Activated CD4-positive, alpha-beta memory T cell treated with anti-CD3 and anti-CD28 coated beads for 36 hours (primary cell): ENCODE measurements at regions not wholly inside any gene's neighbourhood (a gene's known extent, or its start where the extent isn't known, plus 50 kb on each side); places are given as distances from the start of the nearest gene placed in this dataset.

Experiments used
- CTCF ChIA-PET: fragments of 350-600 bp; sonication (Branson Sonifier 250); formaldehyde crosslinking; loops from one replicate; lab custom pipeline; 2021; ENCODE audit warnings: antibody characterized with exemption, inconsistent platforms; lab: Charles Lee
- POLR2A ChIA-PET: fragments of 350-600 bp; sonication (Branson Sonifier 250); formaldehyde crosslinking; loops from one replicate; lab custom pipeline; 2021; ENCODE audit warnings: antibody characterized with exemption; lab: Charles Lee
- DNase-seq: peaks from one replicate; pipeline ENCODE4 v3.0.0-alpha.2; 2020
- H3K27ac Mint-ChIP-seq: one replicate; pipeline ENCODE4 v1.8.0; 2021; ENCODE audit warnings: mixed read lengths
- H3K27me3 Mint-ChIP-seq: one replicate; pipeline ENCODE4 v1.8.0; 2021; ENCODE audit warnings: mixed read lengths
- H3K36me3 Mint-ChIP-seq: one replicate; pipeline ENCODE4 v1.8.0; 2021; ENCODE audit warnings: mixed read lengths
- H3K4me1 Mint-ChIP-seq: one replicate; pipeline ENCODE4 v1.8.0; 2021; ENCODE audit warnings: low read depth, mixed read lengths
- H3K4me3 Mint-ChIP-seq: one replicate; pipeline ENCODE4 v1.8.0; 2021; ENCODE audit warnings: mild to moderate bottlenecking, mixed read lengths
- H3K9me3 Mint-ChIP-seq: one replicate; pipeline ENCODE4 v1.8.0; 2021; ENCODE audit warnings: mixed read lengths
- intact Hi-C: fragments of 100-400 bp; cut with micrococcal nuclease; formaldehyde crosslinking; loops from one replicate; pipeline ENCODE4 v1.15.1; 2023

GRCh38 chr3:115380883-115381572 lies 233.9 kb upstream of the ZBTB20 start:
- no peak overlapping the region for H3K4me3 Mint-ChIP-seq
- intact Hi-C loops = no loop called here
- no peaks in the 10 kb centered on the region for H3K9me3 Mint-ChIP-seq
- no peak overlapping the region for H3K27ac Mint-ChIP-seq
- no peaks in the 10 kb centered on the region for H3K36me3 Mint-ChIP-seq
- H3K27me3 Mint-ChIP-seq = no peaks in the 10 kb centered on the region
- no peak for DNase-seq
- POLR2A ChIA-PET = no interaction called here
- CTCF ChIA-PET = no interaction called here
- no peaks in the 10 kb centered on the region for H3K4me1 Mint-ChIP-seq

- ChIA-PET CTCF (no interaction called here), POLR2A (no interaction called here)
- no peaks in the 10 kb centered on the region for H3K36me3 Mint-ChIP-seq
- H3K4me1 Mint-ChIP-seq = no peaks in the 10 kb centered on the region
- H3K4me3 Mint-ChIP-seq = no peak overlapping the region
- H3K9me3 Mint-ChIP-seq = no peaks in the 10 kb centered on the region
- no peak overlapping the region for H3K27ac Mint-ChIP-seq
- intact Hi-C loops = no loop called here
- no peak for DNase-seq
- H3K27me3 Mint-ChIP-seq = no peaks in the 10 kb centered on the region
These were observed 234.5 kb upstream of the ZBTB20 start for GRCh38 chr3:115381573-115381912.

- Mint-ChIP-seq H3K36me3 (no peaks in the 10 kb centered on the region), H3K4me1 (no peaks in the 10 kb centered on the region), H3K4me3 (no peak overlapping the region), H3K9me3 (no peaks in the 10 kb centered on the region), H3K27me3 (no peaks in the 10 kb centered on the region), H3K27ac (no peak overlapping the region)
- ChIA-PET POLR2A (no interaction called here), CTCF (no interaction called here)
- intact Hi-C loops = no loop called here
- DNase-seq = no peak
These were observed 234.8 kb upstream of the ZBTB20 start for GRCh38 chr3:115381931-115382330.

GRCh38 chr3:115384381-115384780 lies 237.3 kb upstream of the ZBTB20 start:
- no peaks in the 10 kb centered on the region for H3K36me3 Mint-ChIP-seq
- POLR2A ChIA-PET = no interaction called here
- no peak overlapping the region for H3K27ac Mint-ChIP-seq
- no peaks in the 10 kb centered on the region for H3K4me1 Mint-ChIP-seq
- H3K27me3 Mint-ChIP-seq = no peaks in the 10 kb centered on the region
- no peaks in the 10 kb centered on the region for H3K9me3 Mint-ChIP-seq
- CTCF ChIA-PET = no interaction called here
- no peak for DNase-seq
- intact Hi-C loops = no loop called here
- H3K4me3 Mint-ChIP-seq = no peak overlapping the region

GRCh38 chr3:115385774-115386730 lies 237.3 kb upstream of the GAP43 start:
- DNase-seq = no peak
- ChIA-PET POLR2A (no interaction called here), CTCF (no interaction called here)
- Mint-ChIP-seq H3K4me1 (no peaks in the 10 kb centered on the region), H3K27ac (no peak overlapping the region), H3K9me3 (no peaks in the 10 kb centered on the region), H3K36me3 (no peaks in the 10 kb centered on the region), H3K27me3 (no peaks in the 10 kb centered on the region), H3K4me3 (no peak overlapping the region)
- intact Hi-C loops = no loop called here

GRCh38 chr3:115388166-115388565 lies 235.1 kb upstream of the GAP43 start:
- H3K27me3 Mint-ChIP-seq = no peaks in the 10 kb centered on the region
- peaks cover 5% of the 10 kb centered on the region for H3K4me1 Mint-ChIP-seq
- H3K4me3 Mint-ChIP-seq = no peak overlapping the region
- ChIA-PET CTCF (interaction anchor here (1.0 to 1.6 kb wide), 2 partner anchors 12 to 18 kb away, joined by 3 read pairs; no protein-coding TSS in a partner anchor), POLR2A (no interaction called here)
- no peak overlapping the region for H3K27ac Mint-ChIP-seq
- no peaks in the 10 kb centered on the region for H3K9me3 Mint-ChIP-seq
- intact Hi-C loops = no loop called here
- H3K36me3 Mint-ChIP-seq = no peaks in the 10 kb centered on the region
- no peak for DNase-seq

GRCh38 chr3:115388811-115389210 lies 234.5 kb upstream of the GAP43 start:
- Mint-ChIP-seq H3K27me3 (no peaks in the 10 kb centered on the region), H3K4me1 (peaks cover 5% of the 10 kb centered on the region), H3K27ac (no peak overlapping the region), H3K4me3 (no peak overlapping the region), H3K9me3 (no peaks in the 10 kb centered on the region), H3K36me3 (no peaks in the 10 kb centered on the region)
- intact Hi-C loops = no loop called here
- CTCF ChIA-PET = interaction anchor here (1.0 to 1.6 kb wide), 2 partner anchors 13 to 18 kb away, joined by 3 read pairs; no protein-coding TSS in a partner anchor
- POLR2A ChIA-PET = no interaction called here
- DNase-seq = no peak

- H3K4me3 Mint-ChIP-seq = no peak overlapping the region
- ChIA-PET POLR2A (no interaction called here), CTCF (no interaction called here)
- H3K9me3 Mint-ChIP-seq = no peaks in the 10 kb centered on the region
- peaks cover 3% of the 10 kb centered on the region for H3K4me1 Mint-ChIP-seq
- no peak for DNase-seq
- no peak overlapping the region for H3K27ac Mint-ChIP-seq
- intact Hi-C loops = no loop called here
- H3K27me3 Mint-ChIP-seq = no peaks in the 10 kb centered on the region
- H3K36me3 Mint-ChIP-seq = no peaks in the 10 kb centered on the region
These were observed 226.5 kb upstream of the GAP43 start for GRCh38 chr3:115396801-115397200.

GRCh38 chr3:115397433-115397832 lies 225.9 kb upstream of the GAP43 start:
- ChIA-PET CTCF (no interaction called here), POLR2A (no interaction called here)
- no peaks in the 10 kb centered on the region for H3K9me3 Mint-ChIP-seq
- no peak overlapping the region for H3K4me3 Mint-ChIP-seq
- intact Hi-C loops = no loop called here
- H3K36me3 Mint-ChIP-seq = no peaks in the 10 kb centered on the region
- no peak for DNase-seq
- no peak overlapping the region for H3K27ac Mint-ChIP-seq
- H3K27me3 Mint-ChIP-seq = no peaks in the 10 kb centered on the region
- no peaks in the 10 kb centered on the region for H3K4me1 Mint-ChIP-seq

GRCh38 chr3:115398506-115398905 lies 224.8 kb upstream of the GAP43 start:
- POLR2A ChIA-PET = no interaction called here
- Mint-ChIP-seq H3K27ac (no peak overlapping the region), H3K9me3 (no peaks in the 10 kb centered on the region)

GRCh38 chr3:115399750-115400149 lies 223.6 kb upstream of the GAP43 start:
- Mint-ChIP-seq H3K4me3 (no peak overlapping the region), H3K9me3 (no peaks in the 10 kb centered on the region), H3K36me3 (no peaks in the 10 kb centered on the region), H3K27ac (no peak overlapping the region), H3K4me1 (no peaks in the 10 kb centered on the region), H3K27me3 (no peaks in the 10 kb centered on the region)
- ChIA-PET CTCF (no interaction called here), POLR2A (no interaction called here)
- DNase-seq = no peak
- intact Hi-C loops = no loop called here

More at GRCh38 chr3:115398506-115398905, 224.8 kb upstream of the GAP43 start:
- H3K4me1 Mint-ChIP-seq = no peaks in the 10 kb centered on the region
- no peak overlapping the region for H3K4me3 Mint-ChIP-seq
- intact Hi-C loops = no loop called here
- no peak for DNase-seq
- no peaks in the 10 kb centered on the region for H3K36me3 Mint-ChIP-seq
- CTCF ChIA-PET = no interaction called here
- no peaks in the 10 kb centered on the region for H3K27me3 Mint-ChIP-seq

- intact Hi-C loops = no loop called here
- no peak overlapping the region for H3K4me3 Mint-ChIP-seq
- H3K9me3 Mint-ChIP-seq = no peaks in the 10 kb centered on the region
- CTCF ChIA-PET = interaction anchor here (0.7 kb wide), 1 partner anchor 387 kb away, joined by 5 read pairs; no protein-coding TSS in a partner anchor
- no peaks in the 10 kb centered on the region for H3K4me1 Mint-ChIP-seq
- no peak overlapping the region for H3K27ac Mint-ChIP-seq
- DNase-seq = no peak
- H3K36me3 Mint-ChIP-seq = no peaks in the 10 kb centered on the region
- POLR2A ChIA-PET = interaction anchor here (0.6 kb wide), 1 partner anchor 292 kb away, joined by 3 read pairs; no protein-coding TSS in a partner anchor
- H3K27me3 Mint-ChIP-seq = no peaks in the 10 kb centered on the region
These were observed 222.0 kb upstream of the GAP43 start for GRCh38 chr3:115401298-115401697.
